GM19043 (cell line): ENCODE measurements at regions not wholly inside any gene's neighbourhood (a gene's known extent, or its start where the extent isn't known, plus 50 kb on each side); places are given as distances from the start of the nearest gene placed in this dataset.

Experiments used
- ATAC-seq: cut with Tn5 transposase; IDR thresholded peaks from one replicate; pipeline ENCODE4 v1.9.1; 2021; ENCODE audit warnings: low read depth; ENCODE audit not compliant: unreplicated experiment

- ATAC-seq = no peak
Observed at GRCh38 chr20:48469026-48469425, 358.8 kb downstream of the PREX1 start.

DNA sequence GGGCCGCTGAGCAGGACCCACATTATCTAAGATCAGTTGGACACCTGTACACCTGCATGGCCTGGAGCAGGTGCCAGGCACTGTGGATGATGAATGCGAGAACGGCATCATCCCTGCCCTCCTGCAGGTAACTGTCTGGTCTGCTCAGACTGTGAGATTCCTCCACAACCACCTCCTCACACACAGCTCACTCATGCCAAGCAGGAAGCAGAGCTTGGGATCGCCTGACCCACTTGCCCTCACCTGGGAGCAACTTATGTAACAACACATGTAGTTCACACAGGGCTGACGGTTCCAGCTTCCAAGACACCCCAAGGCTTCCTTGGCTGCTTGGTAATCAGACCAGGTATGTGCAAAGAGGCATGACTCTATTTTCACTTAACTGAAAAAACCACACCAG lies 359.2 kb downstream of the PREX1 start:
- no peak for ATAC-seq

GRCh38 chr20:48467622-48468021 lies 360.2 kb downstream of the PREX1 start:
- ATAC-seq = no peak

DNA sequence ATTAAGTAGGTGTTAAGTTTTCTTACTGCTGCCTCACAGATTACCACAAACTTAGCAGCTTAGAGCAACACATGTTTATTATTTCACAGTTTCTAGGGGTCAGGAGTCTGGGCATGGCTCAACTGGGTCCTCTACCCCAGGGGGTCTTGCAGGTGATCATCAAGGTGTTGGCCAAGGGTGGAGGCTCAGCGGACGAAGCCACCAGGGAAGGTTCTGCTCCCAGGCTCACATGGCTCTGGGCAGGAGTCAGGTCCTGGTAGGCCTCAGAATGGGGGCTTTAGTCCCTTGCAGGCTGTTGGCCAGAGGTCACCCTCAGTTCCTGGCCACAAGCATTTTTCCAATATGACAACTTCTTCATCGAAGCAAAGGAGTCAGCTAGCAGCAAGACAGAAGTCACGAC lies 362.5 kb downstream of the PREX1 start:
- no peak for ATAC-seq

GRCh38 chr20:48463916-48464315 lies 363.9 kb downstream of the PREX1 start:
- ATAC-seq = no peak

DNA sequence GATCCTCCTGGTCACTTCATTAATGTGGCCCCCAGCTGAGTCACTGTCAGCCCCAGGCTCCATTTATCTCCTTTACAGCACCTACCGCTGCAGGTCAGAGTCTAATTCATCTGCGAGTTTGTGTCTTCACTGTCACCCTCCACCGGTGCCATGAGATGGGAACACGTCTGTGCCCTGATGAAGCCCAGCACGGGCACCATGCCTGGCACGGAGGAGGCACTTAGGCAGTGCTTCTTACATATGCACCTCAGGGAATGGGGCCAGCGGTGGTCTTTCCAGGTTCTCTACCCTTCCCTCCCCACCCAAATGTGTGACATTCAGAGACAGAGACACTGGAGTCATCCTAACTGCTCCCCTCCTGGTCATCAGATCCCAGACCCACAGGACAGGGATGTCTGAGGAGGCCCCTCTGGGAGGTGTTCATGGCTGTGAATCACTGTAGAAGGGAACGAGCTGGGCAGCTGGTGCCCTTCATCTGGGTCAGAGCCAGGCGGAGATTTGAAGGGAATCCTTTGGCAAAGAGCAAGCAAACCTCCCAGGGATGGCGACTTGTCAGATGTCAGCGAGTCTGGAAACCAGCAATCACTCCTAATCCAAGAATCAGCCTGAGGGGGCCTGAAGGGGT lies 364.6 kb downstream of the PREX1 start:
- no peak for ATAC-seq

GRCh38 chr20:48461735-48462119 lies 366.1 kb downstream of the PREX1 start:
- no peak for ATAC-seq

DNA sequence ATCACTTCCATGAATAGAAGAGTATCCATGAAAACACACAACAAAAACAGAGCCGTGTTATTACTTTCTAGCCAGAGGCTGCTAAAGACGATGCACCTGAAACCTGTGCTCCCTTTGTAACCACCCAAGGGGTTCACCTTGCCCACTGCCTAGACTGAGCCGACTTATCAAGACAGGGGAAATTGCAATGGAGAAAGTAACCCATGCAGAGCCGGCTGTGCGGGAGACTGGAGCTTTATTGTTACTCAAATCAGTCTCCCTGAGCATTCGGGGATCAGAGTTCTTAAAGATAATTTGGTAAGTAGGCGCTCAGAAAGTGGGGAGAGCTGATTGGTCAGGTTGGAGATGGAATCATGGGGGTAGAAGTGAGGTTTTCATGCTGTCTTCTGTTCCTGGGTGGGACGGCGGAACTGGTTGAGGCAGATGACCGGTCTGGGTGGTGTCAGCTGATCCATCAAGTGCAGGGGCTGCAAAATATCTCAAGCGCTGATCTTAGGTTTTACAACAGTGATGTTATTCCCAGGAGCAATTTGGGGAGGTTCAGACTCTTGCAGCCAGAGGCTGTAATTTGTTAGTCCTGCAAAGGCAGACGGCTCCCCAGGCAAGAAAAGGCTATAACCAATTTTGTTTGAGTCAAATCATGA lies 366.6 kb downstream of the PREX1 start:
- ATAC-seq = no peak

- no peak for ATAC-seq
Observed at GRCh38 chr20:48460681-48461080, 367.1 kb downstream of the PREX1 start.

DNA sequence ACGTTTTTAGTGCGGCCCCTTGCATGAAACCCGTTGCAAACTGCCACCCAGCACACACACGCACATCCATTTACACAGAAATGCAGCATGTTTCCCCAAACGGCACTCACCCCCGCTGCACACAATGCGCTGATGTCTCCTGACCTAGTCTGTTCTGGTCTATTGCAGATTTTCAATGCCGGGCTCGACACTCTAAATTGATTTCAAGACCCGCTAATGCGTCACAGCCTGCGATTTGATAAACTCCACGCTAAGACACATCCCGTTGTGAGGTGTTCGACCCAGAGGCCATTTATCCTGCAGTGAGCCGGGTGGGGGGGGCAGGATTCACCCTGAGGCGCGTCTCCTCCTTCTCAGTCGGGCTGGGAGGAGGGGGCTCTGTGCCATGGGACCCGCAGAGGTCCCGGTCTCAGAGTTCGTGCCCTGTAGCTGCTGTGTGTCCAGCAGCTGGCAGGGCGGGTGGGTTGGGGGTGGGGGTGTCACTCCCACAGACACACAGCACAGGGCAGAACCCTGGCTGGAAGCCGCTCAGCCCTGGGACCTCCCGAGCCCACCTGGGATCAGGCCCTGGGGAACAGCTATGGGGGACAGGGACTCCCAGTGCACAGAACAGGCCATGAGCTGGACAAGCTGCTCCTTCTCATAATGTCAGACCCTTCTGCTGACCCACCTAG lies 367.9 kb downstream of the PREX1 start:
- no peak for ATAC-seq

GRCh38 chr20:48458601-48459385 lies 369.0 kb downstream of the PREX1 start:
- ATAC-seq = no peak

DNA sequence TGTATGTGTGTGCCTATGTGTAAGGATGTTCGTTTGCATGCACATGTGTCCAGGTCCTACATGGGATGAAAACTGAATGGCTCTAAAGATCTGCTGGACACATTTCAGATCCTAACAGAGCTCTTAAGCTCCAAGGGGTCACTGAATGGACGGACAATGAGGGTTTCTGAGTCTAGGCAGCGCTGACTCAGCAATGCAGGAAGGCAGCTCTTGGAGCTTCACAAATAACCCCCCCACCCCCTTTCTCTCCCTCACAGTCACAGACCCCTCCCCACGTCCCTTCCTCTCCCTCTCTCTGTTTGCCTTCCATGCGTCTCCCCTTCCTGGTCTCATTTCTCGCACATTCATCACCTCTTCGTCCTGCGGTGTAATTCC lies 369.8 kb downstream of the PREX1 start:
- no peak for ATAC-seq

DNA sequence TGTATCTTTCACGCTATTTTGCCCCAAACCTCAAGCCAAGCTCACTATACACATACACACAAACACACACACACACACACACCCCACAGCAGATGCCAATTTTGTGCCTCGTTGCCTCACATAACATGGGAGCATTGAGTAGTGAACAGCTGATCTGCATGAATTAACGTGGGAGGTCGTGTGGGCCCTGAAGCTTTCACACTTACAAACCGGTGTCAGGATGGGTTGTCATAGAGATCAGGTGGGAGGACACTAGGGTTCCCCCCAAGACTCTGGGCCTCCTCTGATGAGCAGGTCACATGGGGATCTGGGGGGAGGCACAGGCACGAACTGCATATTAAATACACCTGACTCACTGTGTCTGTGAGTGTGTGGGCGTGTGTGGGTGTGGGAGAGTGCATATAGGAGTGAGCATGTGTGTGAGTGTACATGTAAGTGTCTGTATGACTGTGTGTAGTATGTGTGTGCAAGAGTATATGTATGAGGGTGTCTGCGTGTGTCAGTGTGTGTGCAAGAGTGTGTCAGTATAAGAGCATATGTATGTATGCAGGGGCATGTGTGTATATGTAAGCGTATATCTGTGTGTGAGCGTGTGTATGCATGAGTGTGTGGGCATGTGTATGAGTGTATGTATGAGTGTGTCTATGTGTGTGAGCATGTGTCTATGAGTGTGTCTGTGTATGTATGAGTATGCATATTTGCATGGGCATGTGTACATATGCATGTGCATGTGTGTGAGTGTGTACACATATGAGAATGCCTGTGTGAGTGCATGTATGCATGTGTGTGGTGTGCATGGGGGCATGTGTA lies 370.4 kb downstream of the PREX1 start:
- ATAC-seq = no peak

DNA sequence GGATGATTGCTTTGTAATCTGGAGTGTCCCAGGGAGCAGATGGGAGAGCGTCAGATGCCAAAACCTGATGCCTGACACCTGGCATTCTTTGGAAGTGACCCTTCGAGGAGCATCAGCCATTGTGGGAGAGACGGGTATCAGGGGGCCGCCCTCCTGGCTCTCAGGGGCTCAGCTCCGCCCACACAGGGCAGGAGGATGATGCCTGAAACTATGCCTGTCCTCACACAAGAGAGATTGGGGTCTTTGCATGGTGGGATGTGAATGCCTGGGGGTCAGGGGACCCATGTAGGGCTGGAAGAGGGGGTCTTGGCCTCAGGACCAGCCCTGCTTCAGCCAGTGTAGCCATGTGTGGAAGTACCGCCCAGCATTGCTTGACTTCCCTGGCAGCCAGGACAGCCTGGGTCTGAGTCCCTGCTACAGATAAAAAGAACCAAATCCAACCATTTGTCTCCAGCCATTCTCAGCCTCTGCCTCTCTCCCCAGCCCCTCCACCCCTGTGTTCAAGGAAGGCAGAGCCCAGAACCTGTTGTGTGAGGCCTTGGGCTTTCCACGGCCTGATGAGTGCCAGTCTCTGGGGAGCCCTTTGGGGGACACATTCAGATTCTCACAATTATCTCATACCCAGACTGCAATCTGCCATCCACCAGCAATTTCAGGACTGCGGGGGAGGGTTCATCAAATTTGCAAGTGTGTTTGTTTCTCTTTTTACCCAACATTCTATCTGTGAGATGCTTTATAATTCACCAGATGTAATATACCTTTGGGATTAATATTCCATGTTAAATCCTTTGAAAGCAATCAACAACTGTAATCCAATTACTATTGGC lies 371.2 kb downstream of the PREX1 start:
- ATAC-seq = no peak

GRCh38 chr20:48455651-48456365 lies 372.0 kb downstream of the PREX1 start:
- no peak for ATAC-seq

GRCh38 chr20:48454671-48455490 lies 372.9 kb downstream of the PREX1 start:
- no peak for ATAC-seq

DNA sequence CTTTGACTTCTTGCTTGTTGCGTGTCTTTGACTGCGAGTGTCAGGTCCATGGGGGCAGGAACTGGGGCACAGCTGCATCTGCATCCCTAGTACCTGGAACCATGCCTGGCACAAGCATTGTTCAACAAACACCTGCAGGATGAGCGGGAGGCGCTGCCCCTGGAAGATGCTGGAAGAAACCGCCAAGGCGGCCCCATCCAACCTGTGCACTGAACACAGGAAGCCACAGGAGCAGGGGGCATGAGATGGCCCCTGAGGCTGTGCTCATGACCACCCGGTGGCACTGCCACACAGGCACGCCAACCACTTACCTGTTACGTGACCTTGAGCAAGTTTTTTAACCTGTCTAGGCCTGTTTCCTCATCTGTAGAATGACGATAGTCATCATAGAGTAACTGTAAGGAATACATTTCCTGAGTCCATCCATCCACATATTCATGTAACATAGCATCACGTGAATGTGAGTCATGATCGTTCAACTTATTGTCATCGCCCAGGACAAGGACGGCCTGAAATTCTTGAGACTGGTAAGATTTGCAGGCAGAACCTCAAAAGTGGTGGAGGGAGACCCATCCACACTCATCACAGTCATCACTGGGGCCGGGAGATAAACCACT lies 374.2 kb downstream of the PREX1 start:
- ATAC-seq = no peak

- no peak for ATAC-seq
Observed at GRCh38 chr20:48451401-48451800, 376.4 kb downstream of the PREX1 start.
